Astrocyte (in vitro differentiated cells and primary cell): ENCODE measurements at regions not wholly inside any gene's neighbourhood (a gene's known extent, or its start where the extent isn't known, plus 50 kb on each side); places are given as distances from the start of the nearest gene placed in this dataset.

Experiments
- CTCF ChIP-seq: IDR thresholded peaks from 2 replicates; pipeline ENCODE4 v1.5.1; 2011; ENCODE audit warnings: low read depth, mild to moderate bottlenecking, inconsistent platforms, low read length, moderate library complexity; ENCODE audit not compliant: insufficient read depth
- EZH2 ChIP-seq: IDR thresholded peaks from 2 replicates; pipeline ENCODE4 v1.6.1; 2012; ENCODE audit warnings: mild to moderate bottlenecking, low read length, inconsistent platforms; ENCODE audit not compliant: insufficient read depth

- no peak for TF ChIP-seq CTCF
- TF ChIP-seq EZH2, result no peak
These were observed 425.3 kb upstream of the ZMIZ1 start for GRCh38 chr10:78643513-78643912.
